WTC11 (cell line): ENCODE measurements at regions not wholly inside any gene's neighbourhood (a gene's known extent, or its start where the extent isn't known, plus 50 kb on each side); places are given as distances from the start of the nearest gene placed in this dataset.

Source experiments
- GABPB1 ChIP-seq: sonication (generic); formaldehyde crosslinking; IDR thresholded peaks from 2 replicates; pipeline ENCODE4 v1.8.1; 2023; ENCODE audit warnings: mild to moderate bottlenecking, missing genetic modification reagents
- IRF2 ChIP-seq: sonication (generic); formaldehyde crosslinking; IDR thresholded peaks from 2 replicates; pipeline ENCODE4 v1.8.0; 2022; ENCODE audit warnings: low read depth, missing genetic modification reagents, borderline replicate concordance
- JUN ChIP-seq: sonication (generic); formaldehyde crosslinking; IDR thresholded peaks from 2 replicates; pipeline ENCODE4 v1.8.0; 2023; ENCODE audit warnings: mild to moderate bottlenecking, missing genetic modification reagents
- MYBL2 ChIP-seq: sonication (generic); formaldehyde crosslinking; IDR thresholded peaks from 2 replicates; pipeline ENCODE4 v1.8.1; 2023; ENCODE audit warnings: mild to moderate bottlenecking, moderate library complexity, missing genetic modification reagents
- TF ChIP-seq, protein P1 (sequence below): sonication (generic); formaldehyde crosslinking; IDR thresholded peaks from 2 replicates; pipeline ENCODE4 v1.8.1; 2022; ENCODE audit warnings: low read depth, mild to moderate bottlenecking, moderate library complexity, missing genetic modification reagents, borderline replicate concordance
- TF ChIP-seq, protein P2 (sequence below): fragments of 200-600 bp; IDR thresholded peaks from 2 replicates; pipeline ENCODE4 v1.8.0; 2022; ENCODE audit warnings: antibody characterized with exemption
- TF ChIP-seq, protein P3 (sequence below): sonication (generic); formaldehyde crosslinking; IDR thresholded peaks from 2 replicates; pipeline ENCODE4 v1.8.0; 2022; ENCODE audit warnings: mild to moderate bottlenecking, missing genetic modification reagents
- TF ChIP-seq, protein P4 (sequence below): sonication (generic); formaldehyde crosslinking; IDR thresholded peaks from 2 replicates; pipeline ENCODE4 v1.8.1; 2023; ENCODE audit warnings: mild to moderate bottlenecking, missing genetic modification reagents, borderline replicate concordance
- TF ChIP-seq, protein P5 (sequence below): sonication (generic); formaldehyde crosslinking; IDR thresholded peaks from 2 replicates; pipeline ENCODE4 v1.8.1; 2023; ENCODE audit warnings: mild to moderate bottlenecking, missing genetic modification reagents
- TF ChIP-seq, protein P6 (sequence below): fragments of 250-450 bp; sonication (Bioruptor Pico); IDR thresholded peaks from 2 replicates; pipeline ENCODE4 v1.9.0; 2021; ENCODE audit warnings: moderate library complexity, mild to moderate bottlenecking, inconsistent platforms, borderline replicate concordance

DNA sequence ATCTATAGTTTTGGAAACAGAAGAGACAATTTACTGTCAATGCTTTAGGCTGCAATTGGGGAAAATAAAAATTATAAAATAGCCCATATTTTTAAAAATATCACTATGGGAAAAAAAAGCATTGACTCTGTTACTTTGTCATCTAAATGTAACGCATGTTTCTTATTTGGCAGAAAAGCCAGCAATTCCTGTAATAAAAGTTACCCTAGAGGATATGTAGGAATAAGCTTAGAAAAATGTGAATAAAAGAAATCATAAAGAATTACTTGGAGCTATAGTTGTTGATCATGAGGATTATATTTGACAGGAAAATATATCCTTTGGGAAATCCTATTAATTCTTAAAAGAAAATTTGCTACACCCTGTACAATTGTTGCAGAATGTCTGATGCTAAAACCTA, 515.4 kb upstream of the IL12A start:
- TF ChIP-seq, protein P1, sequence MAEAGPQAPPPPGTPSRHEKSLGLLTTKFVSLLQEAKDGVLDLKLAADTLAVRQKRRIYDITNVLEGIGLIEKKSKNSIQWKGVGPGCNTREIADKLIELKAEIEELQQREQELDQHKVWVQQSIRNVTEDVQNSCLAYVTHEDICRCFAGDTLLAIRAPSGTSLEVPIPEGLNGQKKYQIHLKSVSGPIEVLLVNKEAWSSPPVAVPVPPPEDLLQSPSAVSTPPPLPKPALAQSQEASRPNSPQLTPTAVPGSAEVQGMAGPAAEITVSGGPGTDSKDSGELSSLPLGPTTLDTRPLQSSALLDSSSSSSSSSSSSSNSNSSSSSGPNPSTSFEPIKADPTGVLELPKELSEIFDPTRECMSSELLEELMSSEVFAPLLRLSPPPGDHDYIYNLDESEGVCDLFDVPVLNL, result no peak
- TF ChIP-seq, protein P2, sequence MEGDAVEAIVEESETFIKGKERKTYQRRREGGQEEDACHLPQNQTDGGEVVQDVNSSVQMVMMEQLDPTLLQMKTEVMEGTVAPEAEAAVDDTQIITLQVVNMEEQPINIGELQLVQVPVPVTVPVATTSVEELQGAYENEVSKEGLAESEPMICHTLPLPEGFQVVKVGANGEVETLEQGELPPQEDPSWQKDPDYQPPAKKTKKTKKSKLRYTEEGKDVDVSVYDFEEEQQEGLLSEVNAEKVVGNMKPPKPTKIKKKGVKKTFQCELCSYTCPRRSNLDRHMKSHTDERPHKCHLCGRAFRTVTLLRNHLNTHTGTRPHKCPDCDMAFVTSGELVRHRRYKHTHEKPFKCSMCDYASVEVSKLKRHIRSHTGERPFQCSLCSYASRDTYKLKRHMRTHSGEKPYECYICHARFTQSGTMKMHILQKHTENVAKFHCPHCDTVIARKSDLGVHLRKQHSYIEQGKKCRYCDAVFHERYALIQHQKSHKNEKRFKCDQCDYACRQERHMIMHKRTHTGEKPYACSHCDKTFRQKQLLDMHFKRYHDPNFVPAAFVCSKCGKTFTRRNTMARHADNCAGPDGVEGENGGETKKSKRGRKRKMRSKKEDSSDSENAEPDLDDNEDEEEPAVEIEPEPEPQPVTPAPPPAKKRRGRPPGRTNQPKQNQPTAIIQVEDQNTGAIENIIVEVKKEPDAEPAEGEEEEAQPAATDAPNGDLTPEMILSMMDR, result no peak
- TF ChIP-seq MYBL2 (CRISPR knock-in tag) (no peak), JUN (CRISPR knock-in tag) (no peak), IRF2 (CRISPR knock-in tag) (no peak), GABPB1 (CRISPR knock-in tag) (no peak)
- TF ChIP-seq, protein P3, sequence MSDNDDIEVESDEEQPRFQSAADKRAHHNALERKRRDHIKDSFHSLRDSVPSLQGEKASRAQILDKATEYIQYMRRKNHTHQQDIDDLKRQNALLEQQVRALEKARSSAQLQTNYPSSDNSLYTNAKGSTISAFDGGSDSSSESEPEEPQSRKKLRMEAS (CRISPR knock-in tag), result no peak
- TF ChIP-seq, protein P4, sequence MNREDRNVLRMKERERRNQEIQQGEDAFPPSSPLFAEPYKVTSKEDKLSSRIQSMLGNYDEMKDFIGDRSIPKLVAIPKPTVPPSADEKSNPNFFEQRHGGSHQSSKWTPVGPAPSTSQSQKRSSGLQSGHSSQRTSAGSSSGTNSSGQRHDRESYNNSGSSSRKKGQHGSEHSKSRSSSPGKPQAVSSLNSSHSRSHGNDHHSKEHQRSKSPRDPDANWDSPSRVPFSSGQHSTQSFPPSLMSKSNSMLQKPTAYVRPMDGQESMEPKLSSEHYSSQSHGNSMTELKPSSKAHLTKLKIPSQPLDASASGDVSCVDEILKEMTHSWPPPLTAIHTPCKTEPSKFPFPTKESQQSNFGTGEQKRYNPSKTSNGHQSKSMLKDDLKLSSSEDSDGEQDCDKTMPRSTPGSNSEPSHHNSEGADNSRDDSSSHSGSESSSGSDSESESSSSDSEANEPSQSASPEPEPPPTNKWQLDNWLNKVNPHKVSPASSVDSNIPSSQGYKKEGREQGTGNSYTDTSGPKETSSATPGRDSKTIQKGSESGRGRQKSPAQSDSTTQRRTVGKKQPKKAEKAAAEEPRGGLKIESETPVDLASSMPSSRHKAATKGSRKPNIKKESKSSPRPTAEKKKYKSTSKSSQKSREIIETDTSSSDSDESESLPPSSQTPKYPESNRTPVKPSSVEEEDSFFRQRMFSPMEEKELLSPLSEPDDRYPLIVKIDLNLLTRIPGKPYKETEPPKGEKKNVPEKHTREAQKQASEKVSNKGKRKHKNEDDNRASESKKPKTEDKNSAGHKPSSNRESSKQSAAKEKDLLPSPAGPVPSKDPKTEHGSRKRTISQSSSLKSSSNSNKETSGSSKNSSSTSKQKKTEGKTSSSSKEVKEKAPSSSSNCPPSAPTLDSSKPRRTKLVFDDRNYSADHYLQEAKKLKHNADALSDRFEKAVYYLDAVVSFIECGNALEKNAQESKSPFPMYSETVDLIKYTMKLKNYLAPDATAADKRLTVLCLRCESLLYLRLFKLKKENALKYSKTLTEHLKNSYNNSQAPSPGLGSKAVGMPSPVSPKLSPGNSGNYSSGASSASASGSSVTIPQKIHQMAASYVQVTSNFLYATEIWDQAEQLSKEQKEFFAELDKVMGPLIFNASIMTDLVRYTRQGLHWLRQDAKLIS (CRISPR knock-in tag), result no peak
- TF ChIP-seq, protein P5, sequence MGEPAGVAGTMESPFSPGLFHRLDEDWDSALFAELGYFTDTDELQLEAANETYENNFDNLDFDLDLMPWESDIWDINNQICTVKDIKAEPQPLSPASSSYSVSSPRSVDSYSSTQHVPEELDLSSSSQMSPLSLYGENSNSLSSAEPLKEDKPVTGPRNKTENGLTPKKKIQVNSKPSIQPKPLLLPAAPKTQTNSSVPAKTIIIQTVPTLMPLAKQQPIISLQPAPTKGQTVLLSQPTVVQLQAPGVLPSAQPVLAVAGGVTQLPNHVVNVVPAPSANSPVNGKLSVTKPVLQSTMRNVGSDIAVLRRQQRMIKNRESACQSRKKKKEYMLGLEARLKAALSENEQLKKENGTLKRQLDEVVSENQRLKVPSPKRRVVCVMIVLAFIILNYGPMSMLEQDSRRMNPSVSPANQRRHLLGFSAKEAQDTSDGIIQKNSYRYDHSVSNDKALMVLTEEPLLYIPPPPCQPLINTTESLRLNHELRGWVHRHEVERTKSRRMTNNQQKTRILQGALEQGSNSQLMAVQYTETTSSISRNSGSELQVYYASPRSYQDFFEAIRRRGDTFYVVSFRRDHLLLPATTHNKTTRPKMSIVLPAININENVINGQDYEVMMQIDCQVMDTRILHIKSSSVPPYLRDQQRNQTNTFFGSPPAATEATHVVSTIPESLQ (CRISPR knock-in tag), result no peak
- TF ChIP-seq, protein P6, sequence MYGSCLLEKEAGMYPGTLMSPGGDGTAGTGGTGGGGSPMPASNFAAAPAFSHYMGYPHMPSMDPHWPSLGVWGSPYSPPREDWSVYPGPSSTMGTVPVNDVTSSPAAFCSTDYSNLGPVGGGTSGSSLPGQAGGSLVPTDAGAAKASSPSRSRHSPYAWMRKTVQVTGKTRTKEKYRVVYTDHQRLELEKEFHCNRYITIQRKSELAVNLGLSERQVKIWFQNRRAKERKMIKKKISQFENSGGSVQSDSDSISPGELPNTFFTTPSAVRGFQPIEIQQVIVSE (CRISPR knock-in tag), result no peak
